ENCODE measurements at regions not wholly inside any gene's neighbourhood (a gene's known extent, or its start where the extent isn't known, plus 50 kb on each side); places are given as distances from the start of the nearest gene placed in this dataset.

- DNase-seq = no peak
These were observed 363.9 kb downstream of the TMEM135 start for GRCh38 chr11:87401653-87402052.

- DNase-seq = no peak
These were observed 361.6 kb downstream of the TMEM135 start for GRCh38 chr11:87399341-87399740.

GRCh38 chr11:87398931-87399330 lies 361.2 kb downstream of the TMEM135 start:
- DNase-seq = no peak

- no peak for DNase-seq
These were observed 359.5 kb downstream of the TMEM135 start for GRCh38 chr11:87397011-87397865.

GRCh38 chr11:87394924-87395323 lies 357.2 kb downstream of the TMEM135 start:
- no peak for DNase-seq

GRCh38 chr11:87392665-87393064 lies 354.9 kb downstream of the TMEM135 start:
- no peak for DNase-seq

GRCh38 chr11:87391496-87391895 lies 353.8 kb downstream of the TMEM135 start:
- no peak for DNase-seq

- DNase-seq = no peak
These were observed 346.5 kb downstream of the TMEM135 start for GRCh38 chr11:87384078-87384729.

GRCh38 chr11:87374038-87374807 lies 336.5 kb downstream of the TMEM135 start:
- no peak for DNase-seq
